GM12874 (cell line): ENCODE measurements at regions not wholly inside any gene's neighbourhood (a gene's known extent, or its start where the extent isn't known, plus 50 kb on each side); places are given as distances from the start of the nearest gene placed in this dataset.

Source experiments
- TF ChIP-seq, protein P1 (sequence below): IDR thresholded peaks from 2 replicates; pipeline ENCODE4 v1.5.1; 2011; ENCODE audit warnings: low read depth, mild to moderate bottlenecking, control low read depth, low read length, moderate library complexity; ENCODE audit not compliant: insufficient read depth

DNA sequence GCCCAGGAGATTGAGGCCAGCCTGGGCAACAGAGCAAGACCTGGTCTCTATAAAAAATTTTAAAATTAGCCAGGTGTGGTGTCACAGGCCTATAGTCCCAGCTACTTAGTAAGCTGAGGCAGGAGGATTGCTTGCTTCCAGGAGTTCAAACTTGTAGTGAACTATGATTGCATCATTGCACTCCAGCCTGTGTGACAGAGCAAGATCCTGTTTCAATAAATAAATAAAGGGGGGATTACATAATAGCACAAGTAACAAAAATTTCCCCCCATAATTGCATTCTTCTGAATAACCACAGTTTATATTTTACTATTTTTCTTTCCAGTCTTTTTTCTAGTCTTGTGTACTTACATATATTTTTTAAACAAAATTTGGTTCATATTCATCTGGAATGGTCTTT is 135.6 kb downstream of the CHIC2 start:
- TF ChIP-seq, protein P1, sequence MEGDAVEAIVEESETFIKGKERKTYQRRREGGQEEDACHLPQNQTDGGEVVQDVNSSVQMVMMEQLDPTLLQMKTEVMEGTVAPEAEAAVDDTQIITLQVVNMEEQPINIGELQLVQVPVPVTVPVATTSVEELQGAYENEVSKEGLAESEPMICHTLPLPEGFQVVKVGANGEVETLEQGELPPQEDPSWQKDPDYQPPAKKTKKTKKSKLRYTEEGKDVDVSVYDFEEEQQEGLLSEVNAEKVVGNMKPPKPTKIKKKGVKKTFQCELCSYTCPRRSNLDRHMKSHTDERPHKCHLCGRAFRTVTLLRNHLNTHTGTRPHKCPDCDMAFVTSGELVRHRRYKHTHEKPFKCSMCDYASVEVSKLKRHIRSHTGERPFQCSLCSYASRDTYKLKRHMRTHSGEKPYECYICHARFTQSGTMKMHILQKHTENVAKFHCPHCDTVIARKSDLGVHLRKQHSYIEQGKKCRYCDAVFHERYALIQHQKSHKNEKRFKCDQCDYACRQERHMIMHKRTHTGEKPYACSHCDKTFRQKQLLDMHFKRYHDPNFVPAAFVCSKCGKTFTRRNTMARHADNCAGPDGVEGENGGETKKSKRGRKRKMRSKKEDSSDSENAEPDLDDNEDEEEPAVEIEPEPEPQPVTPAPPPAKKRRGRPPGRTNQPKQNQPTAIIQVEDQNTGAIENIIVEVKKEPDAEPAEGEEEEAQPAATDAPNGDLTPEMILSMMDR: no peak

DNA sequence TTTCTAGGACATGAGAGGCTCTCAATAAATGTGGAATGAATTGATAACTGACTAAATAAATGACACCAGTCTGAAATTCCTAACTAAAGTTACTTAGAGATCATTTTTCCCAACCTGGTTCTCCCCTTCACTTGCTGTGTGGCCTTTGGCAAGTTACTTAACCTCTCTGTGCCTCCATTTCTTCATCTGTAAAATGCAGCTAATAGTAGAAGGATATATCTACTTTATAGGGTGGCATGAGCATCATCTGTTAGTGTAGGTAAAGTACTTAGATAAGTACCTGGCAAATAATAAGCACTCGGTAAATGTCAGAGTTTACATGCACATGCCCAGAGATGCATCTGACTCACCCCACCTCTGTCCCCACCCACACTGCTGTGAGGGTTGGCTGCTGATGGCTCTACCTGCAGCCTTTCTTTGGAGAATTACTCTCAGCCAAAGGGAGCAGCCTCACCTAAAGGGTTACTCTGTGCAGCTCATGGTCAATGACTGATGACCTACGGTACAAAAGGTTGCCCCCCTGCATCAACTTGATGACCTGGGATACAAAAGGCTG is 139.3 kb downstream of the CHIC2 start:
- TF ChIP-seq, protein P1: no peak

DNA sequence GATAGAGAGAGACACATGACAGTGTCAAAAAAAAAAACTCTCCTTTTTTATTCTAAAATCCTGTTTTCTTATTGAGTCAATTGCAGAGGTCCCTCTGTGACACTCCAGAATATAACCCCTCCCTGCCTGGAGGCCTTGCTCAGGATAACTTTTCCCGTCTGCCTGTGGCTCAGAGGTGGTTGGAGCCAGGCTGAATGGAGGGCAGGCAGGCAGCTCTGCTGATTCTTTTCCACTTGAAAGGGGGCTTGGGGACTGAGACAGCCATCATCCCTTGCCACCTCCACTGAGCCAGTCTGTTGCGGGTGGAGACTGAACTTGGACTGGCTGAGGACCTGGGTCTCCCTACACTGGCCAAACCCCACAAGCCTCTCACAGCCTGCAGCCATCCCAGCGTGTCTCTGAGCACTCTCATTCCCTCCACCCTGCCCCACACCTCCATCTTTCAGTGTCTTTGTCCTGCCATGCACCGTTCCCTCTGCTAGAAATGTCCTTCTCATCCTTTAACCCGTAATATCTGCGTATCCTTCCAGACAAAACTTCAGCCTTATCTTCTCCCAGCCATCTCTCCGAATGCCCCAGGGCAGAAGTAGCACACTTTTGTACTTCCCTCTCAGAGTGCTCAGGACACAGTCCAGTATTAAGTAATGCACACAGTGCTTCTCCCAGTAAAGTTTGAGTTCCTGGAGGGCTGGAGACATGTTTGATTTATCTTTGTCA is 139.9 kb downstream of the CHIC2 start:
- TF ChIP-seq, protein P1: no peak

DNA sequence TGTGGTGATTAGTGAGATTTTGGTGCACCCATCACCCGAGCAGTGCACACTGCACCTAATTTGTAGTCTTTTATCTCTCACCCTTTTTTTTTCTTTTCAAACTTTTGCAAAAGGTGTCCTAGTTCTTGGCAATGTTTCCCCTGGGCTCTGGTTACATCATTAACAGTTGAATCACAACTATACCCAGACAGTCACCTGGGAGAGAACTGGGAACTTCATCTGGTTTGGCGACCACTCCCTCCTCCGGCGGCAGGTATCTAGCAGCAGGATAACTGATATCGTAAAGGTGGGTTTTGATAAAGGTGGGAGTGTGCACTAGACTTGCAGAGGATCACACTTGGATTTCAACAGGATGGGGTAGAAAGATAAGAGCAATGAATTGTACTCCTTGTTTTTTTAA is 140.5 kb downstream of the CHIC2 start:
- TF ChIP-seq, protein P1: no peak

DNA sequence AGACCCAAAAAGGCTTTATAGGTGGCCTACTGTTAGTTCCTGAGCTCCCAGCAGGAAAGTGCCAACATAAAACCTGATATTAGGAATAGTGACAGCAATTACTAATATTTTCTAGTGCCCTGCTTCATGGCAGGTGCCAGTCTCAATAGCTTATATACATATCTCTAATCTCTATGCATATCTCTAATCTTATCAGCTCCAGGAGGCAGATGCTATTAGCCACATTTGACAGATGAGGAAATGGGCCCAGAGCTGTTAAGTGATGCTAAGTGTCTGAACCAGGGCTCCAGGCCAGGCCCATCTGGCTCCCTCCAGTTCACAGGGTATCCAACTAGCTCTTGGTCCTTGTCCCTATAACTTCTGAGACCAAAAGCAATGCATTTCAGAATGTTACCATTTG is 142.5 kb downstream of the CHIC2 start:
- TF ChIP-seq, protein P1: no peak

DNA sequence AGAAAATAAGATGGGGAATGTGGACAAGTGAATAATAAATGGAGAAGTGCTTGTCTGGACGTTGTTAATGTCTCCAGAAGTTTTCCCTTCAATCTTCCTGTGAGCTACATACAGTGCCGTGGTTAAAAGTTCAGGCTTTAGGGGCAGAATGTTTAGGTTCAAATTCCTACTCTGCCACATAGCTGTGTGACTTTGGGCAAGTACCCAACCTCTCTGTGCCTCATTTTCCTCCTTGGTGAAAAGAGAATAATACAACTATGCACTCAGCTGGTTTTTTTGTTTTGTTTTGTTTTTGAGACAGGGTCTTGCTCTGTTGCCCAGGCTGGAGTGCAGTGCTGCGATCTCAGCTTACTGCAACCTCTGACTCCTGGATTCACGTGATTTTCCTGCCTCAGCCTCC is 143.5 kb downstream of the CHIC2 start:
- TF ChIP-seq, protein P1: no peak

DNA sequence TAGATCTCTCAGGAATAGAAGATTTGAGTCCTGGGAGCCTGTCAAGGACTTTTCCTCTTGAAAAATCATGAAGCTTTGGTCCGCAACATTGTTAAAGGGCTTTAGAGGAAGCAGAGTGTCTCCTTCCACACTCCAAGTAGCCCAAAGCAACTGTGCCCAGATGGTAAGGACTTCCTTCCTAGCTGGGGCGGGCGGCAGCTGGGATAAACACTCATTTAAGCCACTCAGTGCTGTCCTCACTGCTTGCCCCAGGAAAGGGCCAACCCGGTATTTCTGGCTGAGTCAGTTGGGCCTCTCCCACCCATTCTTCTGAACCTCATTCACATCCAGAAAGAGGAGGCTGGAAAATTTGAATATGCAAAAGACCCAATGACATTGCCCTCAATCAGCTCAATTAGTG is 144.3 kb downstream of the CHIC2 start:
- TF ChIP-seq, protein P1: no peak

DNA sequence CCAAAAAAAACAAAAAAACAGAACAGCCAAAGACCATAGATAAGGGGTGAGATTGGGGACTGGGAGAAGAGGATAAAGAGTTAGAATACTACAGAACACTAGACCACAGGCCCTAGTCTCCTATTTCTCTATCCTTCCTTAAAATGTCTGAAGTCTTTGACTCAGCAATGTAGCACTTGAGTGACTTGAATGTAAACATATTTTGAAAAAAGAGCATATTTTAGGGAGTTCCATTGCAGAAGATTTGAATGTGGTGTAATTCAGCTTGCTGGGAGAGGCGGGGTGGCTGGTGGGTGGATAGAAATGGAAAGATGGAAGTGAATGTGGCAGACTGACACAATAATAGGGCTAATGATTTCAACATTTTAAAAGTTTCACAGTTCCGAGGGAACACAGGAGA is 144.9 kb downstream of the CHIC2 start:
- TF ChIP-seq, protein P1: no peak
